Esophagus squamous epithelium (tissue), 5 donors: ENCODE measurements at regions not wholly inside any gene's neighbourhood (a gene's known extent, or its start where the extent isn't known, plus 50 kb on each side); places are given as distances from the start of the nearest gene placed in this dataset.

Source experiments
- DNase-seq: peaks from one replicate; lab custom pipeline; 2025; lab: John Stamatoyannopoulos, UW
- H3K27ac ChIP-seq, 4 donors: fragments of 200-600 bp; sonication (generic); one replicate each; pipeline ENCODE4 v1.5.1; 2016 to 2019; ENCODE audit warnings: mild to moderate bottlenecking in 1 of 4
- H3K27me3 ChIP-seq, 4 donors: fragments of 200-600 bp; sonication (generic); 1 replicate in 3 of 4; 2 replicates in 1 of 4; pipeline versions ENCODE4 v1.5.1 to v1.6.0; 2017 to 2021; ENCODE audit warnings: antibody characterized with exemption in 1 of 4
- H3K36me3 ChIP-seq, 3 donors: fragments of 200-600 bp; sonication (generic); one replicate each; pipeline ENCODE4 v1.5.1; 2016 to 2019
- H3K4me1 ChIP-seq, 3 donors: fragments of 200-600 bp; sonication (generic); one replicate each; pipeline ENCODE4 v1.5.1; 2017 to 2019
- H3K4me3 ChIP-seq, 4 donors: fragments of 200-600 bp; sonication (generic); 1 replicate in 3 of 4; 2 replicates in 1 of 4; pipeline ENCODE4 v1.5.1; 2016 to 2019; ENCODE audit warnings: mild to moderate bottlenecking in 2 of 4, moderate library complexity in 1 of 4
- H3K9me3 ChIP-seq, 3 donors: fragments of 200-600 bp; sonication (generic); one replicate each; pipeline ENCODE4 v1.5.1; 2016 to 2019
- CTCF ChIP-seq, 6 experiments: fragments of 450-650 bp in 4 of 6; fragments of 200-600 bp in 2 of 6; sonication (generic) in 2 of 6; IDR thresholded peaks; one replicate each; pipeline ENCODE4 v1.5.1; 2016 to 2019; ENCODE audit warnings: antibody characterized with exemption in 6 of 6, mild to moderate bottlenecking in 4 of 6, moderate library complexity in 4 of 6
- POLR2A ChIP-seq, 4 donors: fragments of 450-650 bp; IDR thresholded peaks; one replicate each; pipeline ENCODE4 v1.6.1; 2017; ENCODE audit warnings: antibody characterized with exemption in 4 of 4, mild to moderate bottlenecking in 4 of 4, moderate library complexity in 3 of 4
- WGBS, 2 donors: methylation state at CpG; one replicate each; pipeline ENCODE4 v1.1.5; 2018; 5-methylcytosine and 5-hydroxymethylcytosine counted together
- intact Hi-C: fragments of 100-400 bp; cut with DNase I; formaldehyde crosslinking; loops from one replicate; pipeline ENCODE4 v1.15.0; 2022
- donor health status: DM: yes; HTN: yes; CAD: no.

GRCh38 chr13:78430166-78430791 lies 173.1 kb downstream of the POU4F1 start:
- WGBS, 2 donors, result 44 to 46% methylated on average over 6 to 12 of the region's 13 CpGs
- no peak for TF ChIP-seq POLR2A (IDR thresholded peaks at IDR 0.05)
- no peak for TF ChIP-seq CTCF (IDR thresholded peaks at IDR 0.05)
- intact Hi-C loops, result no loop called here
- no peak for DNase-seq
- Histone ChIP-seq H3K36me3 (no peaks in the 10 kb centered on the region), H3K9me3 (no peaks in the 10 kb centered on the region), H3K4me1 (no peaks in the 10 kb centered on the region), H3K27me3 (no peaks in the 10 kb centered on the region), H3K27ac (no peak overlapping the region), H3K4me3 (no peak overlapping the region)

GRCh38 chr13:78428646-78429045 lies 174.7 kb downstream of the POU4F1 start:
- intact Hi-C loops, result no loop called here
- H3K36me3 ChIP-seq, result no peaks in the 10 kb centered on the region
- H3K4me1 ChIP-seq, result no peaks in the 10 kb centered on the region
- 63% methylated on average over 2 of the region's 2 CpGs for WGBS, 2 donors
- no peak for DNase-seq
- no peak overlapping the region for H3K4me3 ChIP-seq
- no peak overlapping the region for H3K27ac ChIP-seq
- TF ChIP-seq POLR2A (IDR thresholded peaks at IDR 0.05) (no peak), CTCF (IDR thresholded peaks at IDR 0.05) (no peak)
- H3K9me3 ChIP-seq, result no peaks in the 10 kb centered on the region
- no peaks in the 10 kb centered on the region for H3K27me3 ChIP-seq

- no peak for TF ChIP-seq CTCF (IDR thresholded peaks at IDR 0.05)
- TF ChIP-seq POLR2A (IDR thresholded peaks at IDR 0.05), result no peak
- Histone ChIP-seq H3K4me1 (no peaks in the 10 kb centered on the region), H3K4me3 (no peak overlapping the region), H3K27me3 (no peaks in the 10 kb centered on the region), H3K27ac (no peak overlapping the region), H3K36me3 (no peaks in the 10 kb centered on the region), H3K9me3 (no peaks in the 10 kb centered on the region)
- DNase-seq, result no peak
- 80 to 81% methylated on average over 4 of the region's 4 CpGs for WGBS, 2 donors
- intact Hi-C loops, result no loop called here
Measured at GRCh38 chr13:78426183-78426582, 177.2 kb downstream of the POU4F1 start.

DNA sequence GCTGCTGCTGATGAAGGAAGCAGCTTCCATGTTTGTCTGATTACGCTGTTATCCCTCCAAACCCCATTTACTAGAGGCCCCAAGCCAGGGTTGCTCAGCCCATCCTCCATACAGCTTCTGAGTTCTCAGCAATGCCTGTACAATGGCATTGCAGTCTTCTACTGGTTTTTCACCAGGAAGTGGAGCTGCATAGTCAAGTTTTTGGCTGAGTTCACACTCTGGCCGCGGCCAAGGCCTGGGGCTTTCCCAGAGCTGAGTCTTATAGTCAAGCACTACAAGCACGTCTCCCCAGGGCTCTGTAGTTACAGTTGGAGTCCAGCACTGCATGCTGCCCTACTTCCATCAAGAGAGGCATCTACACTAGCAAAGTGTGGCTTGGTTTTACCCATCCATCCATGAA lies 182.5 kb downstream of the POU4F1 start:
- Histone ChIP-seq H3K27ac (no peak overlapping the region), H3K9me3 (no peaks in the 10 kb centered on the region), H3K36me3 (no peaks in the 10 kb centered on the region), H3K27me3 (no peaks in the 10 kb centered on the region), H3K4me3 (no peak overlapping the region), H3K4me1 (no peaks in the 10 kb centered on the region)
- 63 to 73% methylated on average over 2 to 3 of the region's 4 CpGs for WGBS, 2 donors
- TF ChIP-seq CTCF (IDR thresholded peaks at IDR 0.05) (no peak), POLR2A (IDR thresholded peaks at IDR 0.05) (no peak)
- DNase-seq, result no peak
- intact Hi-C loops, result no loop called here

GRCh38 chr13:78413887-78414553 lies 189.3 kb downstream of the POU4F1 start:
- no peaks in the 10 kb centered on the region for H3K36me3 ChIP-seq
- H3K4me1 ChIP-seq, result no peaks in the 10 kb centered on the region
- DNase-seq, result no peak
- no peaks in the 10 kb centered on the region for H3K27me3 ChIP-seq
- WGBS, 2 donors, result 35% methylated on average over 2 of the region's 2 CpGs
- H3K27ac ChIP-seq, result no peak overlapping the region
- intact Hi-C loops, result no loop called here
- TF ChIP-seq CTCF (IDR thresholded peaks at IDR 0.05), result no peak
- no peak for TF ChIP-seq POLR2A (IDR thresholded peaks at IDR 0.05)
- no peak overlapping the region for H3K4me3 ChIP-seq
- no peaks in the 10 kb centered on the region for H3K9me3 ChIP-seq
